GM12874 (cell line): ENCODE measurements at regions not wholly inside any gene's neighbourhood (a gene's known extent, or its start where the extent isn't known, plus 50 kb on each side); places are given as distances from the start of the nearest gene placed in this dataset.

ENCODE experiments used
- CTCF ChIP-seq: IDR thresholded peaks from 2 replicates; pipeline ENCODE4 v1.5.1; 2011; ENCODE audit warnings: low read depth, mild to moderate bottlenecking, control low read depth, low read length, moderate library complexity; ENCODE audit not compliant: insufficient read depth

GRCh38 chr16:54431041-54431996, 144.7 kb upstream of the IRX3 start:
- no peak for TF ChIP-seq CTCF

GRCh38 chr16:54430491-54431030, 144.0 kb upstream of the IRX3 start:
- no peak for TF ChIP-seq CTCF

- no peak for TF ChIP-seq CTCF
These were observed 142.4 kb upstream of the IRX3 start for GRCh38 chr16:54429029-54429428.

- TF ChIP-seq CTCF: no peak
These were observed 139.9 kb upstream of the IRX3 start for GRCh38 chr16:54426553-54426849.

GRCh38 chr16:54425681-54426552, 139.3 kb upstream of the IRX3 start:
- no peak for TF ChIP-seq CTCF

GRCh38 chr16:54425068-54425467, 138.5 kb upstream of the IRX3 start:
- TF ChIP-seq CTCF: no peak

GRCh38 chr16:54424043-54424451, 137.5 kb upstream of the IRX3 start:
- no peak for TF ChIP-seq CTCF
